ENCODE measurements at regions not wholly inside any gene's neighbourhood (a gene's known extent, or its start where the extent isn't known, plus 50 kb on each side); places are given as distances from the start of the nearest gene placed in this dataset.

- DNase-seq = peak in 1 of 5 donors; percentile 12
Observed at GRCh38 chr2:20540587-20541293, 93.9 kb downstream of the RHOB start.

GRCh38 chr2:20541294-20541640, 94.4 kb downstream of the RHOB start:
- no peak for DNase-seq

GRCh38 chr2:20541651-20542050, 94.8 kb downstream of the RHOB start:
- DNase-seq = no peak

GRCh38 chr2:20542269-20542668, 95.4 kb downstream of the RHOB start:
- DNase-seq = no peak

- DNase-seq = no peak
Observed at GRCh38 chr2:20542746-20543468, 96.0 kb downstream of the RHOB start.

GRCh38 chr2:20543469-20544152, 96.7 kb downstream of the RHOB start:
- DNase-seq = no peak

- no peak for DNase-seq
Observed at GRCh38 chr2:20544153-20544747, 97.4 kb downstream of the RHOB start.

- DNase-seq = no peak
Observed at GRCh38 chr2:20549144-20549543, 101.8 kb downstream of the HS1BP3 start.

GRCh38 chr2:20549691-20550348, 101.1 kb downstream of the HS1BP3 start:
- DNase-seq = no peak

GRCh38 chr2:20551260-20551944, 99.5 kb downstream of the HS1BP3 start:
- no peak for DNase-seq

GRCh38 chr2:20551945-20552328, 99.0 kb downstream of the HS1BP3 start:
- DNase-seq = no peak

- DNase-seq = no peak
Observed at GRCh38 chr2:20552847-20553246, 98.1 kb downstream of the HS1BP3 start.

- DNase-seq = no peak
Observed at GRCh38 chr2:20553580-20553979, 97.3 kb downstream of the HS1BP3 start.

GRCh38 chr2:20555954-20556353, 94.9 kb downstream of the HS1BP3 start:
- no peak for DNase-seq

- no peak for DNase-seq
Observed at GRCh38 chr2:20556756-20557155, 94.1 kb downstream of the HS1BP3 start.

GRCh38 chr2:20557226-20557625, 93.7 kb downstream of the HS1BP3 start:
- DNase-seq = no peak

- DNase-seq = no peak
Observed at GRCh38 chr2:20557635-20558034, 93.3 kb downstream of the HS1BP3 start.

- DNase-seq = no peak
Observed at GRCh38 chr2:20558391-20559150, 92.3 kb downstream of the HS1BP3 start.

- DNase-seq = no peak
Observed at GRCh38 chr2:20559277-20559676, 91.6 kb downstream of the HS1BP3 start.

GRCh38 chr2:20560011-20560410, 90.9 kb downstream of the HS1BP3 start:
- DNase-seq = no peak

- no peak for DNase-seq
Observed at GRCh38 chr2:20560891-20561636, 89.8 kb downstream of the HS1BP3 start.
